ENCODE measurements at regions not wholly inside any gene's neighbourhood (a gene's known extent, or its start where the extent isn't known, plus 50 kb on each side); places are given as distances from the start of the nearest gene placed in this dataset.

- DNase-seq (ENCODE audit: low spot score in 2 of 2): no peak
- Mint-ChIP-seq H3K9me3 (peaks cover 9 to 11% of the 10 kb centered on the region in 2 donors), H3K27ac (no peak overlapping the region), H3K36me3 (peaks cover 0 to 6% of the 10 kb centered on the region in 2 donors)
- no peak for ATAC-seq
Measured at GRCh38 chr12:113582521-113583218, 111.0 kb upstream of the LHX5 start.

- no peak for ATAC-seq
- DNase-seq (ENCODE audit: low spot score in 2 of 2): no peak
Measured at GRCh38 chr12:113581342-113581741, 109.7 kb upstream of the LHX5 start.

GRCh38 chr12:113580437-113580836 lies 108.8 kb upstream of the LHX5 start:
- H3K9me3 Mint-ChIP-seq: peaks cover 5 to 11% of the 10 kb centered on the region in 2 donors
- DNase-seq (ENCODE audit: low spot score in 2 of 2) (no peak), ATAC-seq (no peak)
- H3K36me3 Mint-ChIP-seq: peaks cover 0 to 6% of the 10 kb centered on the region in 2 donors
- H3K27ac Mint-ChIP-seq: no peak overlapping the region

More at GRCh38 chr12:113581342-113581741, 109.7 kb upstream of the LHX5 start:
- Mint-ChIP-seq H3K27ac (no peak overlapping the region), H3K9me3 (peaks cover 5 to 11% of the 10 kb centered on the region in 2 donors), H3K36me3 (peaks cover 0 to 6% of the 10 kb centered on the region in 2 donors)

- Mint-ChIP-seq H3K27ac (no peak overlapping the region), H3K9me3 (peaks cover 5 to 11% of the 10 kb centered on the region in 2 donors), H3K36me3 (peaks cover 0 to 6% of the 10 kb centered on the region in 2 donors)
- DNase-seq (ENCODE audit: low spot score in 2 of 2): no peak
- ATAC-seq: no peak
Measured at GRCh38 chr12:113577464-113578129, 105.9 kb upstream of the LHX5 start.

GRCh38 chr12:113575386-113575785 lies 103.7 kb upstream of the LHX5 start:
- no peak overlapping the region for H3K27ac Mint-ChIP-seq
- no peak for DNase-seq (ENCODE audit: low spot score in 2 of 2)
- ATAC-seq: no peak
- no peaks in the 10 kb centered on the region for H3K36me3 Mint-ChIP-seq
- no peaks in the 10 kb centered on the region for H3K9me3 Mint-ChIP-seq

GRCh38 chr12:113573148-113573547 lies 101.5 kb upstream of the LHX5 start:
- Mint-ChIP-seq H3K36me3 (no peaks in the 10 kb centered on the region), H3K9me3 (no peaks in the 10 kb centered on the region), H3K27ac (no peak overlapping the region)
- DNase-seq (ENCODE audit: low spot score in 2 of 2) (no peak), ATAC-seq (no peak)

GRCh38 chr12:113571713-113572112 lies 100.0 kb upstream of the LHX5 start:
- no peaks in the 10 kb centered on the region for H3K9me3 Mint-ChIP-seq
- no peak for DNase-seq (ENCODE audit: low spot score in 2 of 2)
- H3K27ac Mint-ChIP-seq: no peak overlapping the region
- no peaks in the 10 kb centered on the region for H3K36me3 Mint-ChIP-seq
- ATAC-seq: no peak

GRCh38 chr12:113569806-113570205 lies 98.1 kb upstream of the LHX5 start:
- Mint-ChIP-seq H3K27ac (no peak overlapping the region), H3K36me3 (no peaks in the 10 kb centered on the region), H3K9me3 (no peaks in the 10 kb centered on the region)
- DNase-seq (ENCODE audit: low spot score in 2 of 2) (no peak), ATAC-seq (no peak)

- H3K9me3 Mint-ChIP-seq: peaks cover 0 to 4% of the 10 kb centered on the region in 2 donors
- H3K27ac Mint-ChIP-seq: no peak overlapping the region
- DNase-seq (ENCODE audit: low spot score in 2 of 2) (no peak), ATAC-seq (no peak)
- no peaks in the 10 kb centered on the region for H3K36me3 Mint-ChIP-seq
Measured at GRCh38 chr12:113568021-113568420, 96.3 kb upstream of the LHX5 start.

GRCh38 chr12:113565368-113565767 lies 93.7 kb upstream of the LHX5 start:
- ATAC-seq (no peak), DNase-seq (ENCODE audit: low spot score in 2 of 2) (no peak)
- H3K27ac Mint-ChIP-seq: no peak overlapping the region
- no peaks in the 10 kb centered on the region for H3K36me3 Mint-ChIP-seq
- H3K9me3 Mint-ChIP-seq: peaks cover 0 to 7% of the 10 kb centered on the region in 2 donors

- H3K36me3 Mint-ChIP-seq: no peaks in the 10 kb centered on the region
- peaks cover 0 to 7% of the 10 kb centered on the region in 2 donors for H3K9me3 Mint-ChIP-seq
- no peak for DNase-seq (ENCODE audit: low spot score in 2 of 2)
- ATAC-seq: no peak
- H3K27ac Mint-ChIP-seq: no peak overlapping the region
Measured at GRCh38 chr12:113561068-113561780, 89.6 kb upstream of the LHX5 start.

GRCh38 chr12:113559466-113559865 lies 87.8 kb upstream of the LHX5 start:
- no peak overlapping the region for H3K27ac Mint-ChIP-seq
- H3K9me3 Mint-ChIP-seq: peaks cover 0 to 7% of the 10 kb centered on the region in 2 donors
- no peak for ATAC-seq
- no peak for DNase-seq (ENCODE audit: low spot score in 2 of 2)
- no peaks in the 10 kb centered on the region for H3K36me3 Mint-ChIP-seq

GRCh38 chr12:113555226-113555625 lies 83.6 kb upstream of the LHX5 start:
- H3K9me3 Mint-ChIP-seq: peaks cover 0 to 5% of the 10 kb centered on the region in 2 donors
- H3K36me3 Mint-ChIP-seq: no peaks in the 10 kb centered on the region
- no peak for DNase-seq (ENCODE audit: low spot score in 2 of 2)
- H3K27ac Mint-ChIP-seq: no peak overlapping the region
- ATAC-seq: no peak

GRCh38 chr12:113552760-113553159 lies 81.1 kb upstream of the LHX5 start:
- H3K9me3 Mint-ChIP-seq: peaks cover 9 to 10% of the 10 kb centered on the region in 2 donors
- no peak for DNase-seq (ENCODE audit: low spot score in 2 of 2)
- H3K27ac Mint-ChIP-seq: no peak overlapping the region
- no peak for ATAC-seq
- no peaks in the 10 kb centered on the region for H3K36me3 Mint-ChIP-seq

- Mint-ChIP-seq H3K36me3 (no peaks in the 10 kb centered on the region), H3K9me3 (peaks cover 9 to 10% of the 10 kb centered on the region in 2 donors), H3K27ac (no peak overlapping the region)
- DNase-seq (ENCODE audit: low spot score in 2 of 2): no peak
- ATAC-seq: no peak
Measured at GRCh38 chr12:113551563-113551962, 79.9 kb upstream of the LHX5 start.

GRCh38 chr12:113548467-113548866 lies 76.8 kb upstream of the LHX5 start:
- ATAC-seq: no peak
- Mint-ChIP-seq H3K9me3 (peaks cover 9 to 10% of the 10 kb centered on the region in 2 donors), H3K36me3 (no peaks in the 10 kb centered on the region), H3K27ac (no peak overlapping the region)
- DNase-seq (ENCODE audit: low spot score in 2 of 2): no peak

Data from activated naive CD4-positive, alpha-beta T cell treated with anti-CD3 and anti-CD28 coated beads, Interleukin-2, amount 50 U/mL, for 72 hours (primary cell).